Lower leg skin (tissue), 3 donors: ENCODE measurements at regions not wholly inside any gene's neighbourhood (a gene's known extent, or its start where the extent isn't known, plus 50 kb on each side); places are given as distances from the start of the nearest gene placed in this dataset.

Source experiments
- CTCF ChIP-seq, 3 donors: fragments of 450-650 bp; IDR thresholded peaks; one replicate each; pipeline ENCODE4 v1.5.1; 2016; ENCODE audit warnings: antibody characterized with exemption in 3 of 3, mild to moderate bottlenecking in 3 of 3, moderate library complexity in 2 of 3
- POLR2A ChIP-seq, 2 donors: fragments of 450-650 bp; IDR thresholded peaks; one replicate each; pipeline ENCODE4 v1.6.1; 2016 to 2017; ENCODE audit warnings: antibody characterized with exemption in 2 of 2, mild to moderate bottlenecking in 1 of 2, moderate library complexity in 1 of 2

- TF ChIP-seq POLR2A (IDR thresholded peaks at IDR 0.05) (no peak), CTCF (IDR thresholded peaks at IDR 0.05) (no peak)
Measured at GRCh38 chr6:28720357-28721231, 194.9 kb downstream of the GPX5 start.
